ENCODE measurements at regions not wholly inside any gene's neighbourhood (a gene's known extent, or its start where the extent isn't known, plus 50 kb on each side); places are given as distances from the start of the nearest gene placed in this dataset.

GRCh38 chr6:134830194-134830593 lies 119.7 kb downstream of the ALDH8A1 start:
- Histone ChIP-seq H3K4me1 (replicated peaks; ENCODE audit: insufficient read depth) (no peaks in the 10 kb centered on the region), H3K79me2 (ENCODE audit: low read depth) (no peaks in the 10 kb centered on the region), H3K9me3 (ENCODE audit: insufficient read depth, low read depth) (no peaks in the 10 kb centered on the region), H3K4me2 (no peak overlapping the region), H3K27me3 (ENCODE audit: insufficient read depth, low read depth) (no peaks in the 10 kb centered on the region), H4K20me1 (ENCODE audit: insufficient read depth) (no peaks in the 10 kb centered on the region), H2AFZ (no peak overlapping the region), H3K36me3 (ENCODE audit: low read depth) (no peaks in the 10 kb centered on the region), H3K27ac (no peak overlapping the region), H3F3A (ENCODE audit: insufficient read depth, low read depth) (no peaks in the 10 kb centered on the region), H3K4me3 (no peak overlapping the region), H3K9me2 (ENCODE audit: insufficient read depth) (no peaks in the 10 kb centered on the region)
- ChIA-PET CTCF (no interaction called here), POLR2A (ENCODE audit: unreplicated experiment) (no interaction called here)
- TF ChIP-seq CTCF (conservative IDR thresholded peaks at IDR 0.05) (no peak), EZH2 (IDR thresholded peaks at IDR 0.05; ENCODE audit: low read depth) (no peak)
- BruUV-seq (replicated peaks): no TSS peak
- intact Hi-C loops (cut with micrococcal nuclease; ENCODE audit: unreplicated experiment): no loop called here
- DNase-seq: no peak

- no peaks in the 10 kb centered on the region for H3K4me1 ChIP-seq (replicated peaks; ENCODE audit: insufficient read depth)
- ChIA-PET CTCF (no interaction called here), POLR2A (ENCODE audit: unreplicated experiment) (no interaction called here)
- H3K4me2 ChIP-seq: no peak overlapping the region
- no peak overlapping the region for H3K4me3 ChIP-seq
- intact Hi-C loops (cut with micrococcal nuclease; ENCODE audit: unreplicated experiment): loop anchor here (10.0 kb wide), 1 partner anchor 294 kb away; no protein-coding TSS in a partner anchor
- no peak overlapping the region for H2AFZ ChIP-seq
- no peaks in the 10 kb centered on the region for H3K36me3 ChIP-seq (ENCODE audit: low read depth)
- no peaks in the 10 kb centered on the region for H3K79me2 ChIP-seq (ENCODE audit: low read depth)
- no TSS peak for BruUV-seq (replicated peaks)
- no peaks in the 10 kb centered on the region for H3K9me2 ChIP-seq (ENCODE audit: insufficient read depth)
- TF ChIP-seq CTCF (conservative IDR thresholded peaks at IDR 0.05): no peak
- no peak for TF ChIP-seq EZH2 (IDR thresholded peaks at IDR 0.05; ENCODE audit: low read depth)
- peak in 1 of 2 experiments; percentile 26 for DNase-seq
- no peak overlapping the region for H3K27ac ChIP-seq
- H3K9me3 ChIP-seq (ENCODE audit: insufficient read depth, low read depth): no peaks in the 10 kb centered on the region
- no peaks in the 10 kb centered on the region for H3K27me3 ChIP-seq (ENCODE audit: insufficient read depth, low read depth)
- H4K20me1 ChIP-seq (ENCODE audit: insufficient read depth): no peaks in the 10 kb centered on the region
- H3F3A ChIP-seq (ENCODE audit: insufficient read depth, low read depth): no peaks in the 10 kb centered on the region
Measured at GRCh38 chr6:134828641-134829040, 121.3 kb downstream of the ALDH8A1 start.

GRCh38 chr6:134826889-134827737 lies 122.8 kb downstream of the ALDH8A1 start:
- H3K4me2 ChIP-seq: no peak overlapping the region
- H3K4me3 ChIP-seq: no peak overlapping the region
- ChIA-PET POLR2A (ENCODE audit: unreplicated experiment) (interaction anchor here (0.6 kb wide), 2 partner anchors 354 to 607 kb away, joined by 4 to 5 read pairs; partner anchors contain the start of gene MYB), CTCF (interaction anchor here (0.6 to 1.8 kb wide), 4 partner anchors 55 to 703 kb away, joined by 3 to 11 read pairs (median 6); no protein-coding TSS in a partner anchor)
- H4K20me1 ChIP-seq (ENCODE audit: insufficient read depth): no peaks in the 10 kb centered on the region
- no peaks in the 10 kb centered on the region for H3K36me3 ChIP-seq (ENCODE audit: low read depth)
- TF ChIP-seq CTCF (conservative IDR thresholded peaks at IDR 0.05) (no peak), EZH2 (IDR thresholded peaks at IDR 0.05; ENCODE audit: low read depth) (no peak)
- BruUV-seq (replicated peaks): no TSS peak
- H3K79me2 ChIP-seq (ENCODE audit: low read depth): no peaks in the 10 kb centered on the region
- peak; percentile 30 to 72 for DNase-seq
- intact Hi-C loops (cut with micrococcal nuclease; ENCODE audit: unreplicated experiment): loop anchor here (10.0 kb wide), 1 partner anchor 292 kb away; no protein-coding TSS in a partner anchor
- no peak overlapping the region for H3K27ac ChIP-seq
- H3K9me2 ChIP-seq (ENCODE audit: insufficient read depth): no peaks in the 10 kb centered on the region
- H2AFZ ChIP-seq: no peak overlapping the region
- peaks cover 6% of the 10 kb centered on the region for H3K4me1 ChIP-seq (replicated peaks; ENCODE audit: insufficient read depth)
- no peaks in the 10 kb centered on the region for H3K9me3 ChIP-seq (ENCODE audit: insufficient read depth, low read depth)
- no peaks in the 10 kb centered on the region for H3F3A ChIP-seq (ENCODE audit: insufficient read depth, low read depth)
- no peaks in the 10 kb centered on the region for H3K27me3 ChIP-seq (ENCODE audit: insufficient read depth, low read depth)
